Calu3 (cell line): ENCODE measurements at regions not wholly inside any gene's neighbourhood (a gene's known extent, or its start where the extent isn't known, plus 50 kb on each side); places are given as distances from the start of the nearest gene placed in this dataset.

Source experiments
- BruUV-seq: library from RNA; stranded (reverse); fragments of 400-500 nt; replicated peaks from 2 replicates; lab custom pipeline; 2021; lab: Mats Ljungman, UMichigan
- CTCF ChIA-PET: fragments of 300-600 bp; sonication (Branson Sonifier 250); formaldehyde crosslinking; loops from one replicate; lab custom pipeline; 2022; ENCODE audit warnings: antibody characterized with exemption; lab: Charles Lee
- DNase-seq: peaks from one replicate; pipeline ENCODE4 v3.0.0; 2022
- H3K27ac Mint-ChIP-seq: one replicate; pipeline ENCODE4 v1.8.0; 2022; ENCODE audit warnings: mixed read lengths; ENCODE audit not compliant: unreplicated experiment
- H3K27me3 Mint-ChIP-seq: one replicate; pipeline ENCODE4 v1.8.0; 2022; ENCODE audit warnings: mixed read lengths; ENCODE audit not compliant: unreplicated experiment
- H3K36me3 Mint-ChIP-seq: one replicate; pipeline ENCODE4 v1.8.0; 2022; ENCODE audit warnings: mild to moderate bottlenecking, moderate library complexity, mixed read lengths; ENCODE audit not compliant: insufficient read depth, unreplicated experiment
- H3K4me1 Mint-ChIP-seq: one replicate; pipeline ENCODE4 v1.8.0; 2022; ENCODE audit warnings: mild to moderate bottlenecking, low read depth, mixed read lengths; ENCODE audit not compliant: unreplicated experiment
- H3K4me3 Mint-ChIP-seq: one replicate; pipeline ENCODE4 v1.8.0; 2022; ENCODE audit warnings: mild to moderate bottlenecking, low read depth, moderate library complexity, mixed read lengths; ENCODE audit not compliant: unreplicated experiment
- H3K9me3 Mint-ChIP-seq: one replicate; pipeline ENCODE4 v1.8.0; 2022; ENCODE audit warnings: low read depth, mixed read lengths; ENCODE audit not compliant: unreplicated experiment
- CTCF ChIP-seq: fragments of 200-600 bp; IDR thresholded peaks from one replicate; pipeline ENCODE4 v1.8.0; 2022; ENCODE audit warnings: antibody characterized with exemption; ENCODE audit not compliant: unreplicated experiment
- intact Hi-C: fragments of 100-400 bp; cut with micrococcal nuclease; formaldehyde crosslinking; loops from one replicate; pipeline ENCODE4 v1.10.0; 2022; ENCODE audit not compliant: unreplicated experiment

GRCh38 chr5:175162036-175162435 lies 281.9 kb downstream of the DRD1 start:
- intact Hi-C loops = no loop called here
- H3K9me3 Mint-ChIP-seq = peaks cover 16% of the 10 kb centered on the region
- TF ChIP-seq CTCF = no peak

DNA sequence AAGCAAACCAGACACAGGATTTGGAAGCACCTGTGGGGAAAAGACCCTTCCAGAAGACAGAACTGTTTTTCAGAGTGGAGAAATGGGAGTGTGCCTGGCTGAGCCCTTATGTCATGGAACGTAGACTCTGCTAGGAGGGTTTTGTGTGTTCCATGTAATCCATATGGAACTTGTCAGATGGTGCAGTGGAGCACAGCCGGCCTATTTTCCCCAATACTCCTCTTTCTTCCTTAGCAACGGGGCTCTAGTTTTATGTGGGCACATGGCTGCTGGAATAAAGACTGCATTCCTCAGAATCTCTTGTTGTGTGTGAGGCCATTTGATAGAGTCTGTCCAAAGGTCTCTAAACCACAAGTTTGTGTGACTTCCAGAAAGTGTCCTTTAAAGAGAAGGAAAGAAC lies 284.0 kb downstream of the DRD1 start:
- intact Hi-C loops = no loop called here
- H3K27ac Mint-ChIP-seq = no peak overlapping the region
- no peaks in the 10 kb centered on the region for H3K36me3 Mint-ChIP-seq
- H3K27me3 Mint-ChIP-seq = no peaks in the 10 kb centered on the region
- no TSS peak for BruUV-seq
- CTCF ChIA-PET = no interaction called here
- H3K9me3 Mint-ChIP-seq = peaks cover 16% of the 10 kb centered on the region
- no peaks in the 10 kb centered on the region for H3K4me1 Mint-ChIP-seq
- no peak for TF ChIP-seq CTCF
- no peak overlapping the region for H3K4me3 Mint-ChIP-seq
- no peak for DNase-seq

More at GRCh38 chr5:175162036-175162435, 281.9 kb downstream of the DRD1 start:
- no peaks in the 10 kb centered on the region for H3K27me3 Mint-ChIP-seq
- no peak overlapping the region for H3K4me3 Mint-ChIP-seq
- CTCF ChIA-PET = no interaction called here
- H3K36me3 Mint-ChIP-seq = no peaks in the 10 kb centered on the region
- BruUV-seq = no TSS peak
- H3K4me1 Mint-ChIP-seq = no peaks in the 10 kb centered on the region
- H3K27ac Mint-ChIP-seq = no peak overlapping the region
- no peak for DNase-seq

- Mint-ChIP-seq H3K36me3 (no peaks in the 10 kb centered on the region), H3K9me3 (peaks cover 13% of the 10 kb centered on the region), H3K4me3 (no peak overlapping the region), H3K27ac (no peak overlapping the region), H3K4me1 (no peaks in the 10 kb centered on the region), H3K27me3 (no peaks in the 10 kb centered on the region)
- intact Hi-C loops = no loop called here
- BruUV-seq = no TSS peak
- CTCF ChIA-PET = interaction anchor here (0.5 kb wide), 1 partner anchor 49 kb away, joined by 3 read pairs; no protein-coding TSS in a partner anchor
- no peak for TF ChIP-seq CTCF
- DNase-seq = no peak
Observed at GRCh38 chr5:175148636-175149172, 295.3 kb downstream of the DRD1 start.

DNA sequence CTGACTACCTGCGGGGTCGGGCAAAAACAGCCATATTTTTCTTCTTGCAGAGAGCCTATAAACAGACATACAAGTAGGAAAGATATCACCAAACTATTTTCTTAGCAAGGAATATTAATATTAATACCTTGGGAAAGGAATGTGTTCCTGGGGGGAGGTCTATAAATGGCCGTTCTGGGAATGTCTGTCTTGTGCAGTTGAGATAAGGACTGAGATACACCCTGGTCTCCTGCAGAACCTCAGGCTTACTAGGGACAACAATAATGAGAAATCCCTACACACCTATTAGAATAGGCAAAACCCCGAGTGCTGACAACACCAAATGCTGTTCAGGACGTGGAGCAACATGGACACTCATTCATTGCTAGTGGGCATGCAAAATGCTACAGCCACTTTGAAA lies 297.2 kb downstream of the DRD1 start:
- H3K27me3 Mint-ChIP-seq = no peaks in the 10 kb centered on the region
- no peak overlapping the region for H3K4me3 Mint-ChIP-seq
- H3K4me1 Mint-ChIP-seq = no peaks in the 10 kb centered on the region
- no peak overlapping the region for H3K27ac Mint-ChIP-seq
- CTCF ChIA-PET = no interaction called here
- H3K9me3 Mint-ChIP-seq = peaks cover 13% of the 10 kb centered on the region
- no peaks in the 10 kb centered on the region for H3K36me3 Mint-ChIP-seq
- DNase-seq = no peak
- BruUV-seq = no TSS peak
- intact Hi-C loops = no loop called here
- TF ChIP-seq CTCF = no peak
